ENCODE measurements at regions not wholly inside any gene's neighbourhood (a gene's known extent, or its start where the extent isn't known, plus 50 kb on each side); places are given as distances from the start of the nearest gene placed in this dataset.

GRCh38 chr10:81303656-81304055 lies 571.3 kb upstream of the NRG3 start:
- no peak for TF ChIP-seq CTCF (IDR thresholded peaks at IDR 0.05)
- TF ChIP-seq POLR2A (IDR thresholded peaks at IDR 0.05), result no peak
